PC-9 (cell line): ENCODE measurements at regions not wholly inside any gene's neighbourhood (a gene's known extent, or its start where the extent isn't known, plus 50 kb on each side); places are given as distances from the start of the nearest gene placed in this dataset.

ENCODE experiments used
- BruUV-seq: library from RNA; stranded (reverse); fragments of 400-500 nt; replicated peaks from 2 replicates; lab custom pipeline; 2021; lab: Mats Ljungman, UMichigan
- CTCF ChIA-PET: fragments of 300-600 bp; sonication (Branson Sonifier 250); formaldehyde crosslinking; loops from one replicate; lab custom pipeline; 2022; ENCODE audit warnings: antibody characterized with exemption; lab: Charles Lee
- POLR2A ChIA-PET: fragments of 300-600 bp; sonication (Branson Sonifier 250); formaldehyde crosslinking; loops from one replicate; lab custom pipeline; 2022; ENCODE audit warnings: antibody characterized with exemption; ENCODE audit not compliant: unreplicated experiment; lab: Charles Lee
- DNase-seq, 2 experiments: peaks; one replicate each; pipeline versions ENCODE4 v3.0.0 to v3.0.0-alpha.2; 2015 to 2022; ENCODE audit warnings: mixed read lengths in 1 of 2
- H2AFZ ChIP-seq: fragments of 200-600 bp; sonication (generic); 2 replicates; pipeline ENCODE4 v1.8.1; 2017; ENCODE audit warnings: antibody characterized with exemption
- H3F3A ChIP-seq: fragments of 200-600 bp; sonication (generic); 2 replicates; pipeline ENCODE4 v1.8.1; 2017; ENCODE audit warnings: antibody characterized with exemption, mild to moderate bottlenecking, low read depth; ENCODE audit not compliant: insufficient read depth
- H3K27ac ChIP-seq: fragments of 200-600 bp; sonication (generic); 2 replicates; pipeline ENCODE4 v1.6.1; 2016; ENCODE audit warnings: mixed run types
- H3K27me3 ChIP-seq: fragments of 200-600 bp; sonication (generic); 2 replicates; pipeline ENCODE4 v1.6.1; 2016; ENCODE audit warnings: low read depth, mixed run types; ENCODE audit not compliant: insufficient read depth
- H3K36me3 ChIP-seq: fragments of 200-600 bp; sonication (generic); 2 replicates; pipeline ENCODE4 v1.6.1; 2016; ENCODE audit warnings: low read depth, mixed run types
- H3K4me1 ChIP-seq: fragments of 200-600 bp; sonication (generic); replicated peaks from 2 replicates; pipeline ENCODE4 v1.6.1; 2016; ENCODE audit warnings: mixed run types; ENCODE audit not compliant: insufficient read depth
- H3K4me2 ChIP-seq: fragments of 200-600 bp; sonication (generic); 2 replicates; pipeline ENCODE4 v1.6.1; 2017; ENCODE audit warnings: mixed run types
- H3K4me3 ChIP-seq: fragments of 200-600 bp; sonication (generic); 2 replicates; pipeline ENCODE4 v1.6.1; 2016; ENCODE audit warnings: mixed run types
- H3K79me2 ChIP-seq: fragments of 200-600 bp; sonication (generic); 2 replicates; pipeline ENCODE4 v1.6.1; 2017; ENCODE audit warnings: low read depth, mixed run types
- H3K9me2 ChIP-seq: fragments of 200-600 bp; sonication (generic); 2 replicates; pipeline ENCODE4 v1.8.1; 2017; ENCODE audit warnings: mild to moderate bottlenecking; ENCODE audit not compliant: insufficient read depth
- H3K9me3 ChIP-seq: fragments of 200-600 bp; sonication (generic); 2 replicates; pipeline ENCODE4 v1.8.1; 2016; ENCODE audit warnings: low read depth; ENCODE audit not compliant: insufficient read depth
- H4K20me1 ChIP-seq: fragments of 200-600 bp; sonication (generic); 2 replicates; pipeline ENCODE4 v1.8.1; 2017; ENCODE audit not compliant: insufficient read depth
- CTCF ChIP-seq: fragments of 200-600 bp; sonication (generic); conservative IDR thresholded peaks from 2 replicates; pipeline ENCODE4 v1.6.1; 2017; ENCODE audit warnings: mixed run types, antibody characterized with exemption, mild to moderate bottlenecking, moderate library complexity
- EZH2 ChIP-seq: fragments of 200-600 bp; sonication (generic); IDR thresholded peaks from 2 replicates; pipeline ENCODE4 v1.8.0; 2017; ENCODE audit warnings: antibody characterized with exemption, low read depth
- intact Hi-C: fragments of 100-400 bp; cut with micrococcal nuclease; formaldehyde crosslinking; loops from one replicate; pipeline ENCODE4 v1.10.0; 2022; ENCODE audit not compliant: unreplicated experiment

GRCh38 chr6:3540253-3540820 is 83.5 kb upstream of the SLC22A23 start:
- Histone ChIP-seq H3K9me3 (no peaks in the 10 kb centered on the region), H3F3A (no peaks in the 10 kb centered on the region), H3K4me3 (no peak overlapping the region), H3K27me3 (no peaks in the 10 kb centered on the region), H3K36me3 (no peaks in the 10 kb centered on the region), H2AFZ (no peak overlapping the region), H3K27ac (no peak overlapping the region), H3K9me2 (no peaks in the 10 kb centered on the region), H3K4me2 (no peak overlapping the region), H4K20me1 (no peaks in the 10 kb centered on the region), H3K4me1 (no peaks in the 10 kb centered on the region), H3K79me2 (no peaks in the 10 kb centered on the region)
- POLR2A ChIA-PET = no interaction called here
- CTCF ChIA-PET = interaction anchor here (0.6 kb wide), 1 partner anchor 28 kb away, joined by 3 read pairs; no protein-coding TSS in a partner anchor
- intact Hi-C loops = no loop called here
- TF ChIP-seq CTCF (no peak), EZH2 (no peak)
- no TSS peak for BruUV-seq
- DNase-seq = no peak

- Histone ChIP-seq H3K4me2 (no peak overlapping the region), H4K20me1 (no peaks in the 10 kb centered on the region), H3K9me3 (no peaks in the 10 kb centered on the region), H3K79me2 (no peaks in the 10 kb centered on the region), H2AFZ (no peak overlapping the region), H3K4me3 (no peak overlapping the region), H3K36me3 (no peaks in the 10 kb centered on the region), H3K27me3 (no peaks in the 10 kb centered on the region), H3K27ac (no peak overlapping the region), H3K4me1 (no peaks in the 10 kb centered on the region; the same call in 1 of the 2 replicates), H3K9me2 (no peaks in the 10 kb centered on the region), H3F3A (no peaks in the 10 kb centered on the region)
- no TSS peak for BruUV-seq
- TF ChIP-seq CTCF (no peak), EZH2 (no peak)
- DNase-seq = no peak
- intact Hi-C loops = no loop called here
- ChIA-PET CTCF (no interaction called here), POLR2A (no interaction called here)
Observed at GRCh38 chr6:3538536-3538935, 81.7 kb upstream of the SLC22A23 start.

- no peaks in the 10 kb centered on the region for H3K27me3 ChIP-seq
- CTCF ChIA-PET = no interaction called here
- no TSS peak for BruUV-seq
- no peak for TF ChIP-seq EZH2
- intact Hi-C loops = no loop called here
- no peak overlapping the region for H2AFZ ChIP-seq
- no peak overlapping the region for H3K4me2 ChIP-seq
- H4K20me1 ChIP-seq = no peaks in the 10 kb centered on the region
- H3K9me3 ChIP-seq = no peaks in the 10 kb centered on the region
- H3K4me1 ChIP-seq = no peaks in the 10 kb centered on the region; the same call in 1 of the 2 replicates
- H3K27ac ChIP-seq = no peak overlapping the region
- H3K9me2 ChIP-seq = no peaks in the 10 kb centered on the region
- no peak for DNase-seq
- POLR2A ChIA-PET = no interaction called here
- no peaks in the 10 kb centered on the region for H3K79me2 ChIP-seq
- H3K4me3 ChIP-seq = no peak overlapping the region
- no peaks in the 10 kb centered on the region for H3F3A ChIP-seq
- H3K36me3 ChIP-seq = no peaks in the 10 kb centered on the region
Observed at GRCh38 chr6:3536901-3537300, 80.1 kb upstream of the SLC22A23 start.
